ENCODE measurements at regions not wholly inside any gene's neighbourhood (a gene's known extent, or its start where the extent isn't known, plus 50 kb on each side); places are given as distances from the start of the nearest gene placed in this dataset.

GRCh38 chr13:97648881-97649224 is 214.9 kb downstream of the RAP2A start:
- Histone ChIP-seq H3K4me1 (ENCODE audit: control insufficient read depth in 3 of 3, insufficient read depth in 3 of 3, low read length in 3 of 3) (no peaks in the 10 kb centered on the region), H3K27ac (ENCODE audit: low read depth, low read length) (no peak overlapping the region), H3K4me3 (ENCODE audit: low read length in 3 of 3) (no peak overlapping the region), H3K36me3 (ENCODE audit: control insufficient read depth in 3 of 3, insufficient read depth in 3 of 3, low read length in 3 of 3) (no peaks in the 10 kb centered on the region), H3K9ac (ENCODE audit: low read depth in 1 of 3, low read length in 3 of 3) (no peak overlapping the region), H3K9me3 (ENCODE audit: control insufficient read depth in 3 of 3, low read length in 3 of 3) (no peaks in the 10 kb centered on the region), H3K27me3 (ENCODE audit: control insufficient read depth in 3 of 3, insufficient read depth in 3 of 3, low read length in 3 of 3) (no peaks in the 10 kb centered on the region)

- H3K4me1 ChIP-seq (ENCODE audit: control insufficient read depth in 3 of 3, insufficient read depth in 3 of 3, low read length in 3 of 3), result no peaks in the 10 kb centered on the region
- no peaks in the 10 kb centered on the region for H3K9me3 ChIP-seq (ENCODE audit: control insufficient read depth in 3 of 3, low read length in 3 of 3)
- no peaks in the 10 kb centered on the region for H3K27me3 ChIP-seq (ENCODE audit: control insufficient read depth in 3 of 3, insufficient read depth in 3 of 3, low read length in 3 of 3)
- no peak overlapping the region for H3K27ac ChIP-seq (ENCODE audit: low read depth, low read length)
- H3K4me3 ChIP-seq (ENCODE audit: low read length in 3 of 3), result no peak overlapping the region
- no peak overlapping the region for H3K9ac ChIP-seq (ENCODE audit: low read depth in 1 of 3, low read length in 3 of 3)
- H3K36me3 ChIP-seq (ENCODE audit: control insufficient read depth in 3 of 3, insufficient read depth in 3 of 3, low read length in 3 of 3), result no peaks in the 10 kb centered on the region
Observed at GRCh38 chr13:97653443-97654140, 219.6 kb downstream of the RAP2A start.

GRCh38 chr13:97654236-97654635 is 220.3 kb downstream of the RAP2A start:
- no peak overlapping the region for H3K27ac ChIP-seq (ENCODE audit: low read depth, low read length)
- H3K36me3 ChIP-seq (ENCODE audit: control insufficient read depth in 3 of 3, insufficient read depth in 3 of 3, low read length in 3 of 3), result no peaks in the 10 kb centered on the region
- H3K27me3 ChIP-seq (ENCODE audit: control insufficient read depth in 3 of 3, insufficient read depth in 3 of 3, low read length in 3 of 3), result no peaks in the 10 kb centered on the region
- no peak overlapping the region for H3K9ac ChIP-seq (ENCODE audit: low read depth in 1 of 3, low read length in 3 of 3)
- H3K9me3 ChIP-seq (ENCODE audit: control insufficient read depth in 3 of 3, low read length in 3 of 3), result no peaks in the 10 kb centered on the region
- H3K4me3 ChIP-seq (ENCODE audit: low read length in 3 of 3), result no peak overlapping the region
- H3K4me1 ChIP-seq (ENCODE audit: control insufficient read depth in 3 of 3, insufficient read depth in 3 of 3, low read length in 3 of 3), result no peaks in the 10 kb centered on the region

GRCh38 chr13:97658556-97658955 is 224.6 kb downstream of the RAP2A start:
- Histone ChIP-seq H3K4me1 (ENCODE audit: control insufficient read depth in 3 of 3, insufficient read depth in 3 of 3, low read length in 3 of 3) (no peaks in the 10 kb centered on the region), H3K9me3 (ENCODE audit: control insufficient read depth in 3 of 3, low read length in 3 of 3) (no peaks in the 10 kb centered on the region), H3K27ac (ENCODE audit: low read depth, low read length) (no peak overlapping the region), H3K4me3 (ENCODE audit: low read length in 3 of 3) (no peak overlapping the region), H3K27me3 (ENCODE audit: control insufficient read depth in 3 of 3, insufficient read depth in 3 of 3, low read length in 3 of 3) (no peaks in the 10 kb centered on the region), H3K9ac (ENCODE audit: low read depth in 1 of 3, low read length in 3 of 3) (no peak overlapping the region), H3K36me3 (ENCODE audit: control insufficient read depth in 3 of 3, insufficient read depth in 3 of 3, low read length in 3 of 3) (no peaks in the 10 kb centered on the region)

GRCh38 chr13:97659602-97660001 is 225.6 kb downstream of the RAP2A start:
- no peaks in the 10 kb centered on the region for H3K27me3 ChIP-seq (ENCODE audit: control insufficient read depth in 3 of 3, insufficient read depth in 3 of 3, low read length in 3 of 3)
- H3K9ac ChIP-seq (ENCODE audit: low read depth in 1 of 3, low read length in 3 of 3), result no peak overlapping the region
- no peaks in the 10 kb centered on the region for H3K9me3 ChIP-seq (ENCODE audit: control insufficient read depth in 3 of 3, low read length in 3 of 3)
- no peak overlapping the region for H3K4me3 ChIP-seq (ENCODE audit: low read length in 3 of 3)
- no peaks in the 10 kb centered on the region for H3K4me1 ChIP-seq (ENCODE audit: control insufficient read depth in 3 of 3, insufficient read depth in 3 of 3, low read length in 3 of 3)
- no peaks in the 10 kb centered on the region for H3K36me3 ChIP-seq (ENCODE audit: control insufficient read depth in 3 of 3, insufficient read depth in 3 of 3, low read length in 3 of 3)
- H3K27ac ChIP-seq (ENCODE audit: low read depth, low read length), result no peak overlapping the region

- Histone ChIP-seq H3K4me3 (ENCODE audit: low read length in 3 of 3) (no peak overlapping the region), H3K36me3 (ENCODE audit: control insufficient read depth in 3 of 3, insufficient read depth in 3 of 3, low read length in 3 of 3) (no peaks in the 10 kb centered on the region), H3K4me1 (ENCODE audit: control insufficient read depth in 3 of 3, insufficient read depth in 3 of 3, low read length in 3 of 3) (no peaks in the 10 kb centered on the region), H3K9me3 (ENCODE audit: control insufficient read depth in 3 of 3, low read length in 3 of 3) (no peaks in the 10 kb centered on the region), H3K27me3 (ENCODE audit: control insufficient read depth in 3 of 3, insufficient read depth in 3 of 3, low read length in 3 of 3) (no peaks in the 10 kb centered on the region), H3K27ac (ENCODE audit: low read depth, low read length) (no peak overlapping the region), H3K9ac (ENCODE audit: low read depth in 1 of 3, low read length in 3 of 3) (no peak overlapping the region)
Observed at GRCh38 chr13:97660594-97661260, 226.8 kb downstream of the RAP2A start.

GRCh38 chr13:97686594-97686993 is 252.6 kb downstream of the RAP2A start:
- no peaks in the 10 kb centered on the region for H3K4me1 ChIP-seq (ENCODE audit: control insufficient read depth in 3 of 3, insufficient read depth in 3 of 3, low read length in 3 of 3)
- no peak overlapping the region for H3K9ac ChIP-seq (ENCODE audit: low read depth in 1 of 3, low read length in 3 of 3)
- H3K36me3 ChIP-seq (ENCODE audit: control insufficient read depth in 3 of 3, insufficient read depth in 3 of 3, low read length in 3 of 3), result no peaks in the 10 kb centered on the region
- H3K4me3 ChIP-seq (ENCODE audit: low read length in 3 of 3), result no peak overlapping the region
- no peak overlapping the region for H3K27ac ChIP-seq (ENCODE audit: low read depth, low read length)
- no peaks in the 10 kb centered on the region for H3K9me3 ChIP-seq (ENCODE audit: control insufficient read depth in 3 of 3, low read length in 3 of 3)
- no peaks in the 10 kb centered on the region for H3K27me3 ChIP-seq (ENCODE audit: control insufficient read depth in 3 of 3, insufficient read depth in 3 of 3, low read length in 3 of 3)

- no peak overlapping the region for H3K9ac ChIP-seq (ENCODE audit: low read depth in 1 of 3, low read length in 3 of 3)
- H3K9me3 ChIP-seq (ENCODE audit: control insufficient read depth in 3 of 3, low read length in 3 of 3), result no peaks in the 10 kb centered on the region
- H3K36me3 ChIP-seq (ENCODE audit: control insufficient read depth in 3 of 3, insufficient read depth in 3 of 3, low read length in 3 of 3), result no peaks in the 10 kb centered on the region
- H3K4me1 ChIP-seq (ENCODE audit: control insufficient read depth in 3 of 3, insufficient read depth in 3 of 3, low read length in 3 of 3), result no peaks in the 10 kb centered on the region
- no peak overlapping the region for H3K4me3 ChIP-seq (ENCODE audit: low read length in 3 of 3)
- H3K27me3 ChIP-seq (ENCODE audit: control insufficient read depth in 3 of 3, insufficient read depth in 3 of 3, low read length in 3 of 3), result peaks cover 0 to 5% (median 0%) of the 10 kb centered on the region in 3 donors
- no peak overlapping the region for H3K27ac ChIP-seq (ENCODE audit: low read depth, low read length)
Observed at GRCh38 chr13:97692628-97693027, 258.7 kb downstream of the RAP2A start.

GRCh38 chr13:97695684-97696083 is 257.8 kb upstream of the IPO5 start:
- Histone ChIP-seq H3K27ac (ENCODE audit: low read depth, low read length) (no peak overlapping the region), H3K36me3 (ENCODE audit: control insufficient read depth in 3 of 3, insufficient read depth in 3 of 3, low read length in 3 of 3) (no peaks in the 10 kb centered on the region), H3K27me3 (ENCODE audit: control insufficient read depth in 3 of 3, insufficient read depth in 3 of 3, low read length in 3 of 3) (peaks cover 0 to 5% (median 0%) of the 10 kb centered on the region in 3 donors), H3K4me1 (ENCODE audit: control insufficient read depth in 3 of 3, insufficient read depth in 3 of 3, low read length in 3 of 3) (no peaks in the 10 kb centered on the region), H3K9ac (ENCODE audit: low read depth in 1 of 3, low read length in 3 of 3) (no peak overlapping the region), H3K9me3 (ENCODE audit: control insufficient read depth in 3 of 3, low read length in 3 of 3) (no peaks in the 10 kb centered on the region), H3K4me3 (ENCODE audit: low read length in 3 of 3) (no peak overlapping the region)

GRCh38 chr13:97696921-97697320 is 256.6 kb upstream of the IPO5 start:
- Histone ChIP-seq H3K9ac (ENCODE audit: low read depth in 1 of 3, low read length in 3 of 3) (no peak overlapping the region), H3K36me3 (ENCODE audit: control insufficient read depth in 3 of 3, insufficient read depth in 3 of 3, low read length in 3 of 3) (no peaks in the 10 kb centered on the region), H3K27me3 (ENCODE audit: control insufficient read depth in 3 of 3, insufficient read depth in 3 of 3, low read length in 3 of 3) (peaks cover 0 to 5% (median 0%) of the 10 kb centered on the region in 3 donors), H3K4me1 (ENCODE audit: control insufficient read depth in 3 of 3, insufficient read depth in 3 of 3, low read length in 3 of 3) (no peaks in the 10 kb centered on the region), H3K9me3 (ENCODE audit: control insufficient read depth in 3 of 3, low read length in 3 of 3) (no peaks in the 10 kb centered on the region), H3K4me3 (ENCODE audit: low read length in 3 of 3) (no peak overlapping the region), H3K27ac (ENCODE audit: low read depth, low read length) (no peak overlapping the region)

All from skeletal muscle tissue (tissue), 3 donors.